NCI-H345 (cell line): ENCODE measurements at regions not wholly inside any gene's neighbourhood (a gene's known extent, or its start where the extent isn't known, plus 50 kb on each side); places are given as distances from the start of the nearest gene placed in this dataset.
"Not testable (repeated sequence)": the region's sequence is repeated elsewhere in the genome, so short reads cannot be mapped to it uniquely, and the experiment has no call there.

Experiments used
- DNase-seq: peaks from one replicate; lab custom pipeline; 2025; lab: John Stamatoyannopoulos, UW

- DNase-seq = no peak
These were observed 397.1 kb upstream of the ZNF804A start for GRCh38 chr2:184201246-184201645.

GRCh38 chr2:184203661-184204060 lies 394.7 kb upstream of the ZNF804A start:
- no peak for DNase-seq

- DNase-seq = no peak
These were observed 393.2 kb upstream of the ZNF804A start for GRCh38 chr2:184205048-184205596.

DNA sequence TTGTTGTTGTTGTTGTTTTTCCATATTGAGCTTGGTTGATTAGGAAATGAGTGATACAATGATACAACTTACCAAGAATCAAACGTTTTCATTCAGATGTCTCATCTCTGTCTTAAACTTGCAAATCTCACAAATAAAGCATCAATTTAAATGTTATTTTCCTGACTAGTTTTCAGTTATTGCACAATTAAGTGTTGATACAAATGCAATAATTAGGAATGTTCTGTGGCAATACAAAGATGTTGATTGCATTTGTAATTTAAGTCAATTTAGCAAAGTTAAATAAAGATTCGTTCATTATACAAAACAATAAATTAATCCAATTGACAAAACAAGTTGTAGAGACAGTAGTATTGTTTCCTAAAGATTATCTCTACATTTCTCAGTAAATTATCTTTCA lies 392.3 kb upstream of the ZNF804A start:
- DNase-seq = no peak

DNA sequence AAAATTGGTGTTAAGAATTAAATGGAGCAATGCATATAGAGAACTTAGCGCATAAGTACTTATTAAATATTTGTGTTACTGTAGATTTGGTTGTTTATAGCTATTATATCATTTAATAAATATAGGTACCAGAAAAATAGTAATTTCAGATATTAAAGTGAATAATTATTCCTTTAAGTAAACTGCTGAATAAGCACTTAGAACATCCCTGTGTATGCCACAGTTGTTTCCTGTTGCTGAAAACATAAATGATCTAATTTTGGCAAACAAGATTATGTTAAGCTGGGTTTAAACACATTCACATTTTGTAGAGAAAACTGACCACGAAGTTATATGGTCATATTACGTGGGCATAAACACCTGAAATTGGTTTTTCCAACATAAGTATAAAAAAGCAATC lies 388.0 kb upstream of the ZNF804A start:
- DNase-seq = no peak

GRCh38 chr2:184215745-184216144 lies 382.6 kb upstream of the ZNF804A start:
- no peak for DNase-seq

DNA sequence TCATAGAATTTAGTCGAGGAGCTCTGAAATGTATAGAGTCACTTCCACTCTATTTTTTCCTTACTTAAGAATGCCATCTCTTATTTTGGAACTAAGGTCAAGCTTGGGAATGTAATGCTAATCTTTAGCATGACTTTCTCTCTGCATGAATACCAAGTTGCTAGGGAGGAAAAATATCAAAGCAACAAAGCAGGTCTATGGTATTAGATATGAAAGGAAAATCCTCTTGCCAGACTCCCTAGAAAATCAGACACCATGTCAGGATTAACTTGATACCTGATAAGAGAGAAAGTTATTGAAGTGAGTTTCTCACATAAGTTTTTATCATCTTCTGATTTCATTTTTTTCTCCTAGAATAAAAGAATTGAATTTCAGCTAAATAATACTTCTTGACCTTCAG lies 341.7 kb upstream of the ZNF804A start:
- DNase-seq = no peak

DNA sequence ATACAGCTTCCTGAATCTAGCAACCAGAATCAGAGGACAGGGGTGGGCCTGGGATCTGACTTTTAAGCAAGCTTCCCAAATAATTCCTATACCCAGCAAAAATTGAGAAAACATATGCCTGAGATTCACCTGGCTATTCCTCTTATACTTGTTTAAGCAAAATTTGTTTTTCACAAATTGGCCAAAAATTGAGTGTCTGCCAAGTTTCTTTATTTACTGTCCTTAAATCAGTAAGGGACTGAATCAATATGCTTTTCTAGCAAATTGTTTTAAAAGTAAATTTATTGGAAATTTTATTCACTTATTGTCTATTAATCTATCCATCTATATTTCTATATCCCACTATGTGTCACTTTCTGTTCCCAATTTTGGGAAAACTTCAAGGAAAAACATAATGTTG lies 337.0 kb upstream of the ZNF804A start:
- no peak for DNase-seq

DNA sequence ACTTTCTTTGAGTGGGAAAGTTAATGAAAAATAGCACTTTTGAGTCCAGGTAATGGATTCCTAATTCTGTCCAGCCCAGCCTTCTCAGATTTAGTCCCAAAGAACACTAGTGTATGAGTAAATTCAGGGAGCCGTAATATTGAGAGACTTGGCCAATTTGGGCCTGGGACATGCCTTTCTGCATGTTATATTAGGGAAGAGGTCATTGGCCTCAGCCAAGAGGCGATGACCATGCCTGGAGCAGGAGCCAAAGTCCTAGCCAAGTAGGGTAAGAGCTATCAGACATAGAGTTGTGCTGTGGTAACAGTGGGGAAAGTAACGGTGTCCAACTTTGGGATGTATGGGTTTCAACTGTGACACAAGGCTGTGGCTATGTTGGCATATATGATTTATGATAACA lies 336.5 kb upstream of the ZNF804A start:
- DNase-seq = no peak

DNA sequence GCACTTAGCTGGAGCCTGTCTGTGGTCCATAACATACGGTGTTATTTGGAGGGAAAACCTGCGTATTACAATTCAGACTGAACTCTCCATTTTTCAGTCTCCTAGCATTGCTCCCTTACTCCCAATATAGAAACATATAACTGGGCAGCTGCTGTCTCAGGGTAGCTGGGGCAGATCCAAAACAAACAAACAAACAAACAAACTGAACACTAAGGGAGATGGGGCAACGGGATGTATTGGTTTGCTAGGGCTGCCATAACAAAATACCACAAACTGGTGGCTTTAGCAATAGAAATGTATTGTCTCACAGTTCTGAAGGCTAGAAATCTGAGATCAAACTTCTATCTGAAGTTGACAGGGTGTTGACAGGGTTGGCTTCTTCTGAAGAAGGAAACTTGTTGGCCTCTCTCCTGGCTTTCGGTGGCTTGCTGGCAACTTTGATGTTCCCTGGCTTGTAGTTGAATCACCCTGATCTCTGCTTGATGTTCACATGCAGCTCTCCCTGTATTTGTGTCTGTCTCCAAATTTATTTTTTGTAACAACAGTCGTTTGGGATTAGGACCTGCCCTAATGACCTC lies 329.3 kb upstream of the ZNF804A start:
- no peak for DNase-seq

GRCh38 chr2:184270660-184271059 lies 327.7 kb upstream of the ZNF804A start:
- DNase-seq = no peak

- DNase-seq = no peak
These were observed 326.3 kb upstream of the ZNF804A start for GRCh38 chr2:184272056-184272455.

DNA sequence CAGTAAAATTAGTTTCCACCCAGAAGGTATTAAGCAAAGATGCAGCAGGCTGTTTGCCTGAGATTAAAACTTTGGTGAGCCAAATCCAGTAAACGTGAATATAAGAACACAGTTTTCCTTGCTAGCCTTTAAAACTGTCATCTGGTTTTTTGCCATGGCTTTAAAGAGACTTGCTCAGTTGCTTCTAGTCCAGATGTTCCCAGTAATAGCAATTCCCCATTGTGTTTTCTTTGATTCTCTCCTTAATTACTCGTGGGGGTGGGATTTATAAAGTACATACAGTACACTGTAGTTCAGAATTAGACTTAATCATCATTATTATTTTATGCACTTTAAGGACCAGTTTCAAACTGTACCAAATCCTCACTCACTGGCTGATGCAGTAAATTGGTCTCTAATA lies 303.5 kb upstream of the ZNF804A start:
- no peak for DNase-seq

DNA sequence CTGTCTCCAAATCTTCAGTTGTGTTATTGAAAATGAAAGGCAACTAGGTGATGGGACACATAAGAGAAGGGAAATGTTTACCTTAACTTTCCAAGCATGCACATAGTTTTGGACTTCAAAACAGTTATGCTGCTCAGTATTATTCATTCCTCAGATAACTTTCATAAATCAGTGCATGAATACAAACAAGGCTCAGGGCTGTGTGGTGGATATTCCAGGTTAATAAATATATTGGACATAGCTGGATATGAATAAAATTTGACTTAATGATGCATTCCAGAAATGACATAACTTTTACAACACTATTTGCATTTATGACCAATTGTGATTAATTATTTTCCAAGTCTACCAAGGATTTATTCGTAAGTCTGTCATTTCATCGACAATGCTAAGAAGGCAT lies 301.2 kb upstream of the ZNF804A start:
- no peak for DNase-seq

- no peak for DNase-seq
These were observed 295.8 kb upstream of the ZNF804A start for GRCh38 chr2:184302506-184302905.

DNA sequence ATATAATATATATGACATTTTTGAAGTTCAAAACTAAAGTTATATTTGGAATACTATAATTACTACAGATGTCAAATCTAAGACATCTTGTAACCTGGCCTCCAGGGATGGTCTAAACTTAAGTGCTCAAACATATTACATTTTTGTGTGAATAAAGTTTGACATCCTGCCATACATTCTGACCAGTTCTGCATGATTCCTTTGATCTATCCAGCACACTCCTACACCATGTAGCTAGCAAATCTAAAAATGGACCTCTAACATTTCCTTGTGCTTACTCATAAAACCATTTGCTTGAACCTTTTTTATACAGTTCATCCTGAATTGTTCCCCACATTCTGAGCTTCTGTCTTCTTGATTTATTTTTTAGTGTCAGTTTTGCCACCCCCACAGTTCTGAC lies 294.3 kb upstream of the ZNF804A start:
- DNase-seq = no peak

DNA sequence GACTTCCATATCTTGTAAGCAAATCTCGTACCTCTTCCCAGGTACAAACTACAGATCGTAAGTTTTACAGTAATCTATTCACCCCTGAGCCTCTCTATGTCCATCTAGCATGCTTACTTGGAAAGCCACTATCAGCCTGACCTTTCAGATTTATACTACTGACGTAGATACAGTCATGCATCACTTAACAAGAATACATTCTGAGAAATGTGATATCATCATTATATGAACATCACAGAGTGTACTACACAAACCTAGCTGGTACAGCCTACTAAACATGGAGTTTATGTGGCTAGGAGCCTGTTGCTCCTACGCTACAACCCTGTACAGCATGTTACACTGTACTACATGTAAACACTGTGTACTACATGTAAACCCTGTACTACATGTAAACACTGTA lies 293.2 kb upstream of the ZNF804A start:
- peak; percentile 29 for DNase-seq

DNA sequence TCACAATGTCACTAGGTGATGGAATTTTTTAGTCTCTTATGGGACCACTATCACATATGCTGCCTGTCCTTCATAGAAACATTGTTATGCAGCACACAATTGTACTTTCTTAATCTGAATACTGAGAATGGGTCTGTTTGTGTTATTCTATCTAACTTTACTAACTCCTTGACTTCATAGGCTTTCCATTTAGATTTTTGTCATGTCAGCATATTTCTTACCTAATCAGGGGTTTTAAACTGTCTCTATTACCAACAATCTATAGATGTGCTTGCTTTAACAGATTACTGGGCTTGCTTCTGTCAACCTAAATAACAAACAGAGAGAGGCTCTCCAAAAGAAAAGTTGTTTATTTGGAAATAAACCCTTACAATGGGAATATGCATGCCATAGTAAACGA lies 289.6 kb upstream of the ZNF804A start:
- no peak for DNase-seq

GRCh38 chr2:184312970-184313369 lies 285.4 kb upstream of the ZNF804A start:
- DNase-seq = no peak

DNA sequence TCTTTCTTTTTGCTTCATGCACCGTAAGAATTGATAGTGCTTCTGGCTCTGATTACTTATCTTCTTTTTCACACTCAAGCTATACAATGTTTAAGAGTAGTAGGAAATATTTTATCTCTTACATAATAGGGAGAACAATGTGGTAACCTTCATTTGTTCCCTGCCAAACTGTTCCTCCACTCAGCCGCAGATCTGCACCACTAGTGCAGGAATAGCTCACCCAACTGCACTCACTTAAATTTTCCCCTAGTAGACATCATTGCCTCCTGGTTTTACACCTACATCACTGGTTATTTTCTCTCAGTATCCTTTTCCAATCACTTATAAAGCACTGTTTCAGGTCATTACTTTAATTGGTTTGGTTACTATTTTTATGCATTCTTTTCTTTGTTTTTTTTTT lies 283.5 kb upstream of the ZNF804A start:
- DNase-seq = no peak

- DNase-seq = no peak
These were observed 281.4 kb upstream of the ZNF804A start for GRCh38 chr2:184316921-184317320.

GRCh38 chr2:184322615-184323014 lies 275.7 kb upstream of the ZNF804A start:
- no peak for DNase-seq

DNA sequence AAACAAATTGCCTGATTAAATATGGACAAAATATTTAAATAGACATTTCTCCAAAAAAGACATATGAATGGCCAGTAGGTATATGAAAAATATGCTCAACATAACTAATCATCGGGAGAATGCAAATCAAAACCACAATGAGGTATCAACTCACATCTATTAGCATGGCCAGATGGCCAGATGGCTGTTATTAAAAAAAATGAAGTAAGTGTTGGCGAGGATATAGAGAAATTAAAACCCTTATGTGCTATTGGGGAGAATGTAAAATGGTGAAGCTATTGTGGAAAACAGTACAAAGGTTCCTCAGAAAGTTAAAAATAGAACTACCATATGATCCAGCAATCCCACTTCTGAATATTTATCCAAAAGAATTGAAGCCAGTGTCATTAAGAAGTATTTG lies 272.3 kb upstream of the ZNF804A start:
- DNase-seq = no peak

- DNase-seq = not testable (repeated sequence)
These were observed 270.5 kb upstream of the ZNF804A start for GRCh38 chr2:184327805-184328204.

DNA sequence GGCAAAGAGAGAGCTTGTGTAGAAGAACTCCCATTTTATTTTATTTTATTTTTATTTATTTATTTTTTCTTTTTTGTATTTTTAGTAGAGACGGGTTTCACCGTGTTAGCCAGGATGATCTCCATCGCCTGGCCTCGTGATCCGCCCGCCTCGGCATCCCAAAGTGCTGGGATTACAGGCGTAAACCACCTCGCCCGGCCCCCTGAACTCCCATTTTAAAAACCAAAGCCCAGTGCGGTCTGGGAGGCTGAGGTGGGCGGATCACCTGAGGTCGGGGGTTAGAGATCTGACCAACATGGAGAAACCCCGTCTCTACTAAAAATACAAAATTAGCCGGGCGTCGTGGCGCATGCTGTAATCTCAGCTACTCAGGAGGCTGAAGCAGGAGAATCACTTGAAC lies 267.8 kb upstream of the ZNF804A start:
- not testable (repeated sequence) for DNase-seq
